Urinary bladder (tissue), 3 donors: ENCODE measurements at regions not wholly inside any gene's neighbourhood (a gene's known extent, or its start where the extent isn't known, plus 50 kb on each side); places are given as distances from the start of the nearest gene placed in this dataset.

Experiments
- DNase-seq: peaks from one replicate; pipeline ENCODE4 v3.0.0-alpha.2; 2015; ENCODE audit errors: extremely low spot score
- H3K27ac ChIP-seq: one replicate; pipeline ENCODE4 v1.5.1; 2013; ENCODE audit warnings: low read depth, mild to moderate bottlenecking, moderate library complexity
- H3K36me3 ChIP-seq: one replicate; pipeline ENCODE4 v1.6.1; 2013; ENCODE audit warnings: mild to moderate bottlenecking, moderate library complexity; ENCODE audit not compliant: insufficient read depth
- H3K4me1 ChIP-seq: one replicate; pipeline ENCODE4 v1.6.1; 2013; ENCODE audit warnings: mild to moderate bottlenecking, moderate library complexity; ENCODE audit not compliant: insufficient read depth
- H3K4me3 ChIP-seq: one replicate; pipeline ENCODE4 v1.5.1; 2013; ENCODE audit warnings: low read depth, low read length
- WGBS: extraction: QIAGEN DNeasy Blood & Tissue Kit; methylation state at CpG from one replicate; pipeline ENCODE4 v1.1.7; 2013; 5-methylcytosine and 5-hydroxymethylcytosine counted together
- donor health status: healthy with polysubstance abuse.
- donor health status: healthy.

DNA sequence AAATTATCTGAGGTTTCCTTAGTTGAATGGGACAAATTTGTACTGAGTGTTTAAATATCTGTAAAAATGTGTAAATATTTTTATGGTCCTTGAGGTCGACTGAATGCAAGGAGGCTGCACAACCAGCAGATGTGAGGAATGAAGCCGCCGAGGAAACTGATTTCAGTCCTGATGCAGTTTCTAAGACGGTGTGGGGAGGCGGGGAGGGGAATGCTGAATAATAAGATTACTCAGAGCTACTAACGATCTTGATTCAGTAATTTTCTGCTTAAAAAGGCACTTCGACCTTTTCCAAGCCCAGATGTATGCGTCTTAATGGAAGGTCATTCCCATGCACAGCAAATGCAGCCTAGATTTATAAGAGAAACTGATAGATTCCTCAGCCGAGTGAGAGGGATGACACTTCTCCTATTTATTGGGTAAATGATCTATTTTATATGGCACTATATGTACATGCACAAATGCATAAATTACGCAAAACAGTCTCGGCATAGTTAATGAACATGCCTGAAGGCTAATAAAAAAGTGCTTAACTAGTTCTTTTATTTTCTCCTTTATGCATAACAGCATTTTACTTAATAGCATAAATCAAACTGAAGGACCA is 167.6 kb upstream of the PITRM1 start:
- Histone ChIP-seq H3K4me1 (no peaks in the 10 kb centered on the region), H3K4me3 (no peak overlapping the region), H3K27ac (no peak overlapping the region), H3K36me3 (no peaks in the 10 kb centered on the region)
- no peak for DNase-seq
- 77% methylated on average over 11 of the region's 11 CpGs for WGBS

DNA sequence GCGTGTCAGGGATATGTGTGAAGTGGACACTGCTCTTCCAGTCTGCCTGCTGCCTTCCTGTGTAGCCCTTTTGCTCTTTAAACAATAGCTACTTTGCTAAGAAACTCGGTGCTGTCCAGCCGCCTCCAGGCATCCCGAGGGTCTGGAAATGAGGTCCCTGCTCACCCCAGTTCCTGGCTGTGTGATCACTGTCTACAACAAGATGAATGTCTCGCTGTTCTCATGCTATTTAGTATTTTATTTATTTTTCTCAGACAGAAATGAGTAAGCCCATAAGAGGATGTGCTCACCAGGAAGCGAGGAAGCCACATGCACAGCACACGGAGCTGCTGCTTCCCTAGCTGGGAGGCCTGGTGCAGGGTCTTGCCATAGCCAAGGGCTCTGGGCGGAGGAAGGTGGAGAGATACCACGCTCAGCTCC is 167.0 kb upstream of the PITRM1 start:
- 68% methylated on average over 9 of the region's 9 CpGs for WGBS
- DNase-seq: no peak
- Histone ChIP-seq H3K36me3 (no peaks in the 10 kb centered on the region), H3K4me3 (no peak overlapping the region), H3K27ac (no peak overlapping the region), H3K4me1 (no peaks in the 10 kb centered on the region)

DNA sequence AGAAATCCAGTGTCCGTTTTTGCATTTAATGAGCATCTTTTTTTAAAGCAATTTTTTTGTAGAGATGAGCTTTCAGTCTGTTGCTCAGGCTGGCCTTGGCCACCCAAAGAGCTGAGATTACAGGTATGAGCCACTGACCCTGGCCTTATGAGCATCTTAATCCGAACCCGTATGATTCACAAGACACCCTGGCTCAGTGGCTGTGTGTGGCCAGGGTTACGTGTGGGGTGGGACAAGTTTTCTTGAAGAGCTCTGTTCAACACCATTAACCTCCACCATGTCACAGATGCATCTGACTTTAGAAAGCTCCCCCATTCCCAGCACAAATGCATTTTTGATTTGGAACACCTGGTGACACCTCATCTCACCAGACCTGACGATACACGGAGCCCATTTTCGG is 166.5 kb upstream of the PITRM1 start:
- H3K4me1 ChIP-seq: no peaks in the 10 kb centered on the region
- H3K4me3 ChIP-seq: no peak overlapping the region
- H3K36me3 ChIP-seq: no peaks in the 10 kb centered on the region
- no peak overlapping the region for H3K27ac ChIP-seq
- WGBS: 78% methylated on average over 7 of the region's 7 CpGs
- no peak for DNase-seq

DNA sequence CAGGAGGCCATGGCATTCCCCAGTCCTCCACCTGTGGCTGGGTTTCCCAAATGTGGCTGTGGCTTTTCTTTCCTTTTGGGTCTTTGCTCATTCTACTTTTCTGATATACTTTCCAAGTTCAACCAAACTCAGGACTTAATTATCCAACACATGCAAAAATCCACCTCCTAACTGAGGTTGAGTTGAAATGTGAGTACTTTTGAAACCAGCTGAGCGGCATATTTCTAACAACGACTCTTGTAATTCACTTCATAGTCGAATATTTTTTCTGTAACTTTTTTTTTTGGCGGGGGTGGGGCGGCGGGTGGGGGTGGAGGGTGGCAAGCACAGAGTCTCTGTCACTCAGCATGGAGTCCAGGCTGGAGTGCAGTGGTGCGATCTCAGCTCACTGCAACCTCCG is 165.2 kb upstream of the PITRM1 start:
- Histone ChIP-seq H3K27ac (no peak overlapping the region), H3K36me3 (no peaks in the 10 kb centered on the region), H3K4me3 (no peak overlapping the region), H3K4me1 (no peaks in the 10 kb centered on the region)
- no peak for DNase-seq
- 95% methylated on average over 8 of the region's 8 CpGs for WGBS

DNA sequence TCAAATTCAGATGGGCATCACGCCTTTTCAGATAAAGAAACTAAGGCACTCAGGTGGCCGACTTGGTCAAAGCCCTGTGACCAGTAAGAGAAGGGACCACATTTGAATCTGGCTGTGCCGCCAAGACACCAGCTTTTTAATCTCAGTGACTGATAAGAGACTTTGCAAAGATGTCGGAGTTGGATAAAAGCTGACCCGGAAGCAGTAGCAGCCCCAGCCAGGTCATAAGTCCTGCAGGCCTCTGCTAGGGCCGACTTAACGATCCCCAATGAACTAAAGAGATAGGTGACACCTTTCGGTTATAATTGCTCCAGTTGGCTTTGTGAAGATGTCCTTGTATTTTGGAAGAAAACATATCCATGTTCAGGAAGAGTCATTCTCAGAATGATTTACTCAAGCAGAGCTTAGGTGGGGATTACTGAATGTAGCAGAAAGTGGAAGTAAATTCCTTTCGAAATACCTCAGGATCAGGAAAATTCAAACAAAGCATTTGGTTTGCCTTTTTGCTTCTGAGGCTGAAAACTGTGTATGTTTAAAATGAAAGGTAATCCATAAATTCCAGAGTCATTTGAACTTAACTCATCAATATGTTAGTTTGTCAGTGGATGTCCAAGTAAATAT is 164.2 kb upstream of the PITRM1 start:
- Histone ChIP-seq H3K36me3 (no peaks in the 10 kb centered on the region), H3K4me3 (no peak overlapping the region), H3K4me1 (no peaks in the 10 kb centered on the region), H3K27ac (no peak overlapping the region)
- no peak for DNase-seq
- 71% methylated on average over 9 of the region's 9 CpGs for WGBS

DNA sequence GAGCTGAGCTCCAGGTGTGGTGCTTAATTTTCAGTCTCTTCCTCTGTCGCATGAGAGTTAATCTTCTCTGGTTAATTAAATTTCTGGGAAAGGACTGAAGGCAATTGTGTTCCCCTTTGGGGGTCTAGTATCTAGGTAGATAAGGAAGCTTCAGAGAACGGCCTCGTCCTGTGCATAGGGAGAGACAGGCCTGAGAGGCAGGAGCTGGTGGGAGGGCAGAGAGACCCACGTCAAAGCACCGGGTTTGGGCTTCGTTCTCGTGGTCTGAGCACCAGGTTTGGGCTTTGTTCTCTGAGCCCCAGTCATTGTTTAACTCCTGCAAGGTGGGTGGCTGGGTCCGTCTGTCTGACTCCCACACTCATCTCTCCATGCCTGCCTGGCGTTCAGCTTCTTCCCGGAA is 160.8 kb upstream of the PITRM1 start:
- DNase-seq: no peak
- 90% methylated on average over 10 of the region's 10 CpGs for WGBS
- Histone ChIP-seq H3K36me3 (no peaks in the 10 kb centered on the region), H3K4me3 (no peak overlapping the region), H3K4me1 (no peaks in the 10 kb centered on the region), H3K27ac (no peak overlapping the region)

DNA sequence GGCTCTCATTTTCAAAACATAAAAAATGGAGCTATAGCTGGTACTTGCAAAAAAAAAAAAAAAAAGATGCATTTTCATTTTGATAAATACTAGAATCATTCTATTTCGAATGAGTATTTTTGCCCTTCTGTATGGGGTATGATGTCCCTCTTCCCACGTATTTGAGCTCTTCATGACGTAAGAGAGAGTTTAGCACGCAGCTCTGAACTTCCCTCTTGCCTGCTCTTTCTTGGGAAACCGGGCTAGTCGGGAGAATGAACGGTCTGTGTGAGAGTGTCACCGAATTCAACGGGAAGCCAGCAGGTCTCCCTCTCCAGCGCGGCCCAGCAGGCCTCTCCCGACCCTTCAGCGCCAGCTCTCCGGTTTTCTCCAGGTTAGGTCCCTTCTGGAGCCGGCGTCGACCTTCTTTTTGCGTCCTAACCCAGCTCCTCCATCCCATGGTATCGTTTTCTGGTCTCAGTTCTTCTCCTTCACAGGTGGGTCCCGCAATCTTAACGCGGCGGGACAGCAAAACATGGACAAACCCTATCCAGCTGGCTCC is 159.2 kb upstream of the PITRM1 start:
- H3K4me3 ChIP-seq: no peak overlapping the region
- H3K36me3 ChIP-seq: no peaks in the 10 kb centered on the region
- DNase-seq: no peak
- H3K4me1 ChIP-seq: no peaks in the 10 kb centered on the region
- WGBS: 98% methylated on average over 23 of the region's 23 CpGs
- H3K27ac ChIP-seq: no peak overlapping the region

DNA sequence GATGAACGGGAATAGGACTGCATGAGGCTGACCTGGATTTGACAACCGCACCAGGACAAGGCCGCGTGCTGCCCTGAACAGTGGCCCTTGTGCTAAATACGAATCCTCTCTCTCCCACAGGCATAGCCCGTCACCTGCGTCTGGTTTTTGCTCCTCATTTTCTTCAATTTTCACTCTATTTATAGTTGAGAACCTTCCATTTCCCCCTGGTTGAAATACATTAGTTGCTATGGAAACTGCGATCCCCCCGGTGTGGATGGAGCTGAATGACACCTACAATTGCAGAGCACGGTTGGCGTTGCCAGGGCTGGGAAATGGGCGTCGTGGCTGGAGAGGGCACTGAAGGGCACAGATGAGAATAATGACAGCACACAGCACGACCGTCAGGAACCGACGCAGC is 158.6 kb upstream of the PITRM1 start:
- Histone ChIP-seq H3K4me1 (no peaks in the 10 kb centered on the region), H3K4me3 (no peak overlapping the region), H3K27ac (no peak overlapping the region), H3K36me3 (no peaks in the 10 kb centered on the region)
- no peak for DNase-seq
- WGBS: 95% methylated on average over 17 of the region's 17 CpGs

DNA sequence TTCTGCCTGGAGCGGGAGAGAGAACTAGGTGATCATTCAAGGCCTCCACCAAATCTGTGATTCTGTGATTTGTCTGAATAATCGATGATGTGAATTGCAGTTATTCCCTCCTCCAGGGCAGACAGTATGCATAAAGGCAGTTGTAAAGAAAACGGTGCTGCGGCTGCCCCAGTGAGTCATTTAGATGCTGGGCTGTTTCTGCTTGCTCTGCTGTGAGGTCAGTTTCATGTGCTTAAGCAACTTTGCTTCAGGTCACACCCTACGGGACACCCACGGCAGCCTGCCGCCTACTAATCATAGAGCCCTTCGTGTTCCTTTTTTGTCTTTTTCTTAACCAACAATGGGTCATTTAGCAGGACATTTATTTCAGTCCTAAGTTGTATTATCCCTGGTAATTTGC is 158.1 kb upstream of the PITRM1 start:
- DNase-seq: no peak
- Histone ChIP-seq H3K4me1 (no peaks in the 10 kb centered on the region), H3K4me3 (no peak overlapping the region), H3K36me3 (no peaks in the 10 kb centered on the region), H3K27ac (no peak overlapping the region)
- WGBS: 67% methylated on average over 8 of the region's 8 CpGs

DNA sequence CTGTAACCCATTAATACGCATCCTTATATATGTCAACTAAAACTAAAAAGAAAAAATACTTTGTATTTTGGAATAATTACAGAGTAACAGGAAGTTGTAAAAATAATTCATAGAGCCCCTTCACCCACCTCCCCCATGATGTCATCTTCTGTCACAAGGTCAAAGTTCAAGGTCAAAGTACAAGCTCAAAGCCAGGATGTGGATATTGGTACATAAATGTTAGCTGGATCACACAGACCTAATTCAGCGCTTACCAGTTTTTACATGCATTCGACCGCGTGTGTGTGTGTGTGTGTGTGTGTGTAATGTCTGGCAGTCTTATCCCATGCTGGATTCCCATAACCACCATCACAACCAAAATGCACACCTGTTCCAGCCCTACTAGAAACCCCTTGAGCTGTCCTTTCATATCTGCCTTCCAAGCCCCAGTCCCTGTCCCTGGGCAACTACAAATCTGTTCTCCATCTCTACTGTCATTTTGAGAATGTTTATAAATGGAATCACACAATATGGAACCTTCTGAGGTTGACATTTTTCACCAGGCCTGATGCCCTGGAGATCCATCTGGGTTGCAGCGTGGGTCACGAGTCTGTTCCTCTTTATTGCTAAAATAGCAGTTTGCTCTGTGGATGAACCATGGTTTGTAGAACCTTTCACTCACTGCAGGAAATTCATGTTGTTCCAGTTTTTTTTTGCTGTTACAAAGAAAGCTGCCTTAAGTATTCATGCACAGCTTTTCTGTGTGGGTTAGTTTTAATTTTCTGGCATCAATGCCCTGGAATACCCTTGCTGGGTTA is 153.6 kb upstream of the PITRM1 start:
- no peaks in the 10 kb centered on the region for H3K36me3 ChIP-seq
- H3K27ac ChIP-seq: no peak overlapping the region
- WGBS: 87% methylated on average over 7 of the region's 7 CpGs
- DNase-seq: no peak
- no peak overlapping the region for H3K4me3 ChIP-seq
- H3K4me1 ChIP-seq: no peaks in the 10 kb centered on the region

DNA sequence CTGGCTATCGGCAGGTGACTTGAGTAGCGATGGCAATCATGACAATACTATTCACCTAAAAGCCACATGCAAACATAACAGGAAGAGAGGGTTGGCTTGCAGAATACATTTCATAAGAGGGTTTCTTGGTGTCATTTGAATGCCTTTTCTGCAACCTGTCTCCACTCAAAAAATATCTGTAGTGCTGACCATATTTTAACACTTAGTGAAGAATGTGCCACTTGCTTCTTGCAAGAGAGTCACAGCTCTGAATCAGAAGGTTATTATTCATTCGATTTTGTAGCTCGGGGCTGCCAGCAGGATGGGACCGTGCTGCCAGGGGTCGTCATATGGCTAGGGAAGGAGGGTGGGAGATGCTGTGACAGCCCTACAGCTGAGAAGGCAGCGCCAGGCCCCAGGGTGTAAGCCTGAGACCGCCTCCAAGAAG is 152.0 kb upstream of the PITRM1 start:
- no peak for DNase-seq
- H3K4me1 ChIP-seq: no peaks in the 10 kb centered on the region
- WGBS: 88% methylated on average over 8 of the region's 8 CpGs

DNA sequence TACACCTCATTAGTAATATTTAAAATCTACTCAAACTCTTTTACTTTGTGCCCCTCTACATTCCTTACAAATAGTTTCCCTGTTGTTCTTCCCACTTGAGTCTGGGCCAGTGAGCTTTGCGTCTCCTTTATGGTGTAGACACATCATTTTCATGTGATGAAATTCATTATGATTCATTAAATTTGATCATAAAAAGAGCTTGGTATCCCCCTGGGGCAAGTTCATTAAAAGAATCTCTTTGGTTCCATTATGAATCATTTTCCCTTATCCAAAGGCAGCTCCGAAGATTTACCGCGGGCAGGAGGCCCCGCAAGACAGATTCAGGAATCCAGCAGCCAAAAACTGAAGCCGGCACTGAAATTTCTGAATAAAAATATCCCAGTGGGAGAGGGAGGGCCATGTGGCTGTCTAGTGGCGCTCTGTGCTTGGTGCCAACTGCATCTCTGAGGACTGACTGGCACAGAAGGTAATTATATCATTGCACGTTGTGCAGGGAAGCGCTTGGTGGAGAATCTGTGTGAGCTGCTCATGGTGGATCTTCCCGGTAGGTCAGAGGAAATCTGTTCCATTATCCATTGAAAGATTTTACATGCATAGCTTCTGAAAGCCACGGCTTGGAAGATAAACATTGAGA is 151.4 kb upstream of the PITRM1 start:
- WGBS: 77% methylated on average over 11 of the region's 11 CpGs
- Histone ChIP-seq H3K4me1 (no peaks in the 10 kb centered on the region), H3K27ac (no peak overlapping the region), H3K4me3 (no peak overlapping the region), H3K36me3 (no peaks in the 10 kb centered on the region)
- no peak for DNase-seq

More for the DNA sequence above, 152.0 kb upstream of the PITRM1 start:
- H3K27ac ChIP-seq: no peak overlapping the region
- H3K4me3 ChIP-seq: no peak overlapping the region
- H3K36me3 ChIP-seq: no peaks in the 10 kb centered on the region

DNA sequence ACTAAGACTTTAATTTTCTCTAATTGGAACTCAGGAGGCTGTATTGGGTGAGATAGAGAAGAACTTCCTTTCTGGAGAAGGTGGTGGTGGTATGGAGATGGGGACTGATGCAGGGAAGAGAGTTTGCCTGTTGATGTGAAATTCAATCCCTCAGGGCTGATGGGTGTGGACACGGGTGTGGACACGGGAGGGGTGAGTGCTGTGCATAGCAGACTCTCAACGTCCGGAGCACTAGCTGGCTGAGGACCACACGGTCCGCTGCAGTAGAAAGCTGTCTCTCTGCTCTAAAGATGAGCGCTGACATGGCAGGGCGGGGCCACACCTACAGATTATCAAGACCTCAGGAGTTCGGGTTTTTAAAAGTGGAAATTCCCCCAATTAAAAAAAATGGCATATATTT is 148.5 kb upstream of the PITRM1 start:
- DNase-seq: no peak
- no peaks in the 10 kb centered on the region for H3K36me3 ChIP-seq
- no peaks in the 10 kb centered on the region for H3K4me1 ChIP-seq
- no peak overlapping the region for H3K4me3 ChIP-seq
- H3K27ac ChIP-seq: no peak overlapping the region
- 89% methylated on average over 9 of the region's 9 CpGs for WGBS
